ENCODE measurements at regions not wholly inside any gene's neighbourhood (a gene's known extent, or its start where the extent isn't known, plus 50 kb on each side); places are given as distances from the start of the nearest gene placed in this dataset.

- Histone ChIP-seq H3K23me2 (ENCODE audit: insufficient read length, low read depth, low read length, poor library complexity, severe bottlenecking) (no peaks in the 10 kb centered on the region), H3K4me1 (ENCODE audit: insufficient read depth, low read length) (no peaks in the 10 kb centered on the region), H2BK12ac (ENCODE audit: insufficient read length, low read depth, low read length) (no peak overlapping the region), H3K9me3 (ENCODE audit: control insufficient read depth, low read depth, low read length) (no peaks in the 10 kb centered on the region), H3K79me2 (ENCODE audit: insufficient read depth, low read length) (no peaks in the 10 kb centered on the region), H2AFZ (ENCODE audit: low read length) (no peak overlapping the region), H2BK15ac (ENCODE audit: low read depth, low read length) (no peak overlapping the region), H2BK5ac (ENCODE audit: insufficient read length, low read length) (no peak overlapping the region), H2BK20ac (ENCODE audit: low read depth, low read length, poor library complexity, severe bottlenecking) (no peak overlapping the region), H4K8ac (replicated peaks; ENCODE audit: insufficient read length, low read depth, low read length) (no peak overlapping the region), H3K18ac (ENCODE audit: insufficient read length, low read depth, low read length) (no peak overlapping the region), H4K20me1 (ENCODE audit: control insufficient read depth, insufficient read depth, insufficient read length) (no peaks in the 10 kb centered on the region), H3K9ac (ENCODE audit: extremely low read depth, insufficient read length, low read length) (no peak overlapping the region), H3K23ac (ENCODE audit: insufficient read length, low read depth, low read length) (no peak overlapping the region), H3K4me2 (ENCODE audit: insufficient read depth, insufficient read length, low read length) (no peak overlapping the region), H4K91ac (ENCODE audit: insufficient read length, low read depth, low read length) (no peak overlapping the region), H3K56ac (ENCODE audit: insufficient read length, low read depth, low read length) (no peak overlapping the region), H3T11ph (ENCODE audit: low read length) (no peak overlapping the region), H3K4ac (ENCODE audit: low read depth, low read length) (no peak overlapping the region), H3K79me1 (ENCODE audit: insufficient read depth, low read depth, low read length, poor library complexity, severe bottlenecking) (no peaks in the 10 kb centered on the region), H3K14ac (ENCODE audit: insufficient read depth, low read length) (no peak overlapping the region), H3K27ac (ENCODE audit: insufficient read length, low read depth, low read length) (no peak overlapping the region), H3K27me3 (ENCODE audit: insufficient read depth, low read length) (no peaks in the 10 kb centered on the region), H2AK5ac (ENCODE audit: insufficient read length, low read length) (no peak overlapping the region), H2BK120ac (ENCODE audit: low read depth, low read length, poor library complexity, severe bottlenecking) (no peak overlapping the region), H4K5ac (ENCODE audit: insufficient read length, low read depth, low read length) (no peak overlapping the region)
- TF ChIP-seq, protein P1, sequence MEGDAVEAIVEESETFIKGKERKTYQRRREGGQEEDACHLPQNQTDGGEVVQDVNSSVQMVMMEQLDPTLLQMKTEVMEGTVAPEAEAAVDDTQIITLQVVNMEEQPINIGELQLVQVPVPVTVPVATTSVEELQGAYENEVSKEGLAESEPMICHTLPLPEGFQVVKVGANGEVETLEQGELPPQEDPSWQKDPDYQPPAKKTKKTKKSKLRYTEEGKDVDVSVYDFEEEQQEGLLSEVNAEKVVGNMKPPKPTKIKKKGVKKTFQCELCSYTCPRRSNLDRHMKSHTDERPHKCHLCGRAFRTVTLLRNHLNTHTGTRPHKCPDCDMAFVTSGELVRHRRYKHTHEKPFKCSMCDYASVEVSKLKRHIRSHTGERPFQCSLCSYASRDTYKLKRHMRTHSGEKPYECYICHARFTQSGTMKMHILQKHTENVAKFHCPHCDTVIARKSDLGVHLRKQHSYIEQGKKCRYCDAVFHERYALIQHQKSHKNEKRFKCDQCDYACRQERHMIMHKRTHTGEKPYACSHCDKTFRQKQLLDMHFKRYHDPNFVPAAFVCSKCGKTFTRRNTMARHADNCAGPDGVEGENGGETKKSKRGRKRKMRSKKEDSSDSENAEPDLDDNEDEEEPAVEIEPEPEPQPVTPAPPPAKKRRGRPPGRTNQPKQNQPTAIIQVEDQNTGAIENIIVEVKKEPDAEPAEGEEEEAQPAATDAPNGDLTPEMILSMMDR (conservative IDR thresholded peaks at IDR 0.05) = no peak
- H3K27me3 Mint-ChIP-seq (ENCODE audit: low read depth) = no peaks in the 10 kb centered on the region
- no peak for DNase-seq
- no peaks in the 10 kb centered on the region for H3K4me1 Mint-ChIP-seq
- no peak overlapping the region for H3K4me3 Mint-ChIP-seq
- H3K27ac Mint-ChIP-seq = no peak overlapping the region
- H3K9me3 Mint-ChIP-seq = peaks cover 0 to 4% of the 10 kb centered on the region in 2 experiments; a peak in 4 of 5 replicates
- H3K36me3 Mint-ChIP-seq (ENCODE audit: insufficient read depth in 1 of 3, low read depth in 3 of 3) = peaks cover 2 to 11% (median 3%) of the 10 kb centered on the region in 3 experiments; a peak in 5 of 7 replicates
Observed at GRCh38 chr4:132108784-132109183, 1040.3 kb upstream of the PCDH10 start.
